Small intestine (tissue), 7 donors: ENCODE measurements at regions not wholly inside any gene's neighbourhood (a gene's known extent, or its start where the extent isn't known, plus 50 kb on each side); places are given as distances from the start of the nearest gene placed in this dataset.
A peak's percentile ranks its signal among the peaks of the same experiment; 100 is the strongest.

ENCODE experiments used
- DNase-seq, 2 donors: peaks; one replicate each; pipeline versions ENCODE4 v3.0.0 to v3.0.0-alpha.2; 2013
- FAIRE-seq: peaks from 2 replicates; lab custom pipeline; 2012; peaks lifted over from hg19 to GRCh38; lab: Jason Lieb, UNC
- H3K27ac ChIP-seq, 3 donors: one replicate each; pipeline ENCODE4 v1.5.1; 2013; ENCODE audit warnings: low read length in 2 of 3, mild to moderate bottlenecking in 2 of 3, control low read depth in 1 of 3, inconsistent platforms in 1 of 3, low read depth in 1 of 3, moderate library complexity in 1 of 3
- H3K27me3 ChIP-seq, 3 donors: one replicate each; pipeline ENCODE4 v1.6.1; 2013; ENCODE audit warnings: low read length in 3 of 3, inconsistent platforms in 1 of 3; ENCODE audit not compliant: control insufficient read depth in 3 of 3, insufficient read depth in 3 of 3
- H3K36me3 ChIP-seq, 3 donors: one replicate each; pipeline ENCODE4 v1.6.1; 2013; ENCODE audit warnings: low read length in 3 of 3, inconsistent platforms in 1 of 3, low read depth in 1 of 3, mild to moderate bottlenecking in 1 of 3, moderate library complexity in 1 of 3; ENCODE audit not compliant: control insufficient read depth in 3 of 3, insufficient read depth in 2 of 3
- H3K4me1 ChIP-seq, 3 donors: one replicate each; pipeline ENCODE4 v1.6.1; 2013; ENCODE audit warnings: low read length in 2 of 3, inconsistent platforms in 1 of 3, low read depth in 1 of 3, mild to moderate bottlenecking in 1 of 3, moderate library complexity in 1 of 3; ENCODE audit not compliant: control insufficient read depth in 3 of 3, insufficient read depth in 2 of 3
- H3K4me3 ChIP-seq, 3 donors: one replicate each; pipeline ENCODE4 v1.5.1; 2013; ENCODE audit warnings: low read length in 3 of 3, control low read depth in 1 of 3, inconsistent platforms in 1 of 3, low read depth in 1 of 3, mild to moderate bottlenecking in 1 of 3, moderate library complexity in 1 of 3
- H3K9me3 ChIP-seq, 2 donors: one replicate each; pipeline ENCODE4 v1.6.1; 2013; ENCODE audit warnings: low read depth in 1 of 2, low read length in 1 of 2; ENCODE audit not compliant: control insufficient read depth in 2 of 2, insufficient read depth in 1 of 2
- WGBS, 3 donors: extraction: QIAGEN DNeasy Blood & Tissue Kit; methylation state at CpG; one replicate each; pipeline ENCODE4 v1.1.7; 2013; 5-methylcytosine and 5-hydroxymethylcytosine counted together
- donor health status: healthy with polysubstance abuse.
- donor health status: control.
- donor health status: control.
- donor health status: Bipolar disorder and iron deficiency.
- donor health status: healthy.

DNA sequence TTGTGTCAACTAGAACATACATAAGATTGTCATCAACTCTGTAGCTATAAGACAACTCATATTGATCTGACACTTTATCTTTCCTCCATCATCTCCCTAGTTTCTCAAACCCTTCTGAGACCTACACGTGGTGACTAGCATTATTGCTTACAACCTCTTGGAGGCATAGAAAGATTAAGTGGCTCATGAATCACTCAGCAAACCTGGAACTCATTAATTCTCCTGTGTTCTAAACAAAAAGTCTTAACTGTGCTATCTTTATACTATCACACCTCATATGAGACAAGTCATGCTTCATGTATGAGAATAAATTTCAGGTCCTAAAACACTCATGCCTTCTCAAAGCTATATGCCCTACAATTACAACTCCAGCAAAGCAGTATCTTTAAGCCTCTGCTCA, 408.6 kb upstream of the SYT1 start:
- H3K9me3 ChIP-seq, result no peaks in the 10 kb centered on the region
- H3K4me1 ChIP-seq, result no peaks in the 10 kb centered on the region
- WGBS, 3 donors, result 54 to 62% (median 56%) methylated on average over 1 of the region's 1 CpG
- DNase-seq (no peak), FAIRE-seq (no peak)
- no peak overlapping the region for H3K27ac ChIP-seq
- H3K4me3 ChIP-seq, result no peak overlapping the region
- H3K27me3 ChIP-seq, result no peaks in the 10 kb centered on the region
- H3K36me3 ChIP-seq, result no peaks in the 10 kb centered on the region

DNA sequence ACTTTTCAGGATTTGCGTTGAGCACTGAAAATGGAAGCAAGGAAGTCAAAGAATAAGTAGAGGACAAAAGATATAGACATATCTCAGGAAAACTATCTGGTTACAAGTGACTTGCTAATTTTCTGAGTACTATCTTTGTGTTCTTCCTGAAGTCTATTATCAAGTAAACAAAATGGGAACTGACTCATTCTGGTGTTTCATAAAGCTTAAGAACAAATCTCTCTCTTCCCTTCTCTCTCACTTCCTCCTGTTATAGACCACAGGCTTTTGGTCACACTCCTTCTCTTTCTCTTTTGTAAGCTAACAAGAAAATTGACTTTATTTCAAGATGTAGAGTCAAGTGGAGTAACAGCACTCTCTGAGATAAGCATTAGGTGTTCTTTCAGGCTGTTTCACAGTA, 406.6 kb upstream of the SYT1 start:
- WGBS, 3 donors, result 94 to 96% (median 94%) methylated on average over 1 of the region's 1 CpG
- Histone ChIP-seq H3K36me3 (no peaks in the 10 kb centered on the region), H3K27me3 (no peaks in the 10 kb centered on the region), H3K27ac (no peak overlapping the region), H3K9me3 (no peaks in the 10 kb centered on the region), H3K4me1 (no peaks in the 10 kb centered on the region), H3K4me3 (no peak overlapping the region)
- FAIRE-seq, result no peak
- no peak for DNase-seq

DNA sequence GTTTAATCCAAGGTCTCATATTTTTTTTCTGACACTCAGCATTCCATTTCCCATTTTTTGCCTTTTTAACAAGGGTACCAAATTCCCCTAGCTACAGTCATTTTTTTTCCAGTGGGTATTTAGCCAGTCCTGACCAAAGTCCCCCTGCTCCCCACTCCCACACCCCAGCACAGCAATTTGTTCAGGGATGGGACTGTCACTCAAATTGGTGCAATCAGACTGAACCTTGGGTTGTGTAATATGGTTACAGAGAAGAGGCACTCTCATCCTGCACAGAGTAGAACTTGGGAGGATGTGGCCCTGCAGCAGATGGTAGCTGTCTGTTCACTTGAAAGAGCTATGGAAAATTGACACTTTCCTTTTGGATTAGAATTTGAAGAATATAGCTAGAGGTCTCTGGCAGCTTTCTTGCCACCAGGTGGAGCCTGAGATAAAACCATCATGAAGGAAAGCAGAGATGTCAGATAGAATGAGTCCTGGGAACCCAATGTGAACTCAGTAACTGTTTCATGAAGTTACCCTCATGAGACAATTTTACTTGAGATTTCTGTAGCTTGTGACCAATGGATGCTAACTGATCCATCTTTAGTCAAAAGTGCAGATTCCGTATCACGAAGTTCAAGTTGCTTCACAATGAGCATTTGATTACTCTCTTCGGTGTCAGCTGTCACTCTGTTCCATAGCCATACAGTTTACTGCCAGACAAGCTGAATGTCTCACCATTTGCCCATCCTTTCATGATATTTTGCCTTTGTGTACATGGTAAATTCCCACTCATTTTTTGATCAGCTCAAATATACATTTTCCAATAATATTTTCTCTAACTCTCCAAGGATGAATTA, 394.0 kb upstream of the SYT1 start:
- Histone ChIP-seq H3K27ac (no peak overlapping the region), H3K4me3 (no peak overlapping the region), H3K27me3 (no peaks in the 10 kb centered on the region), H3K36me3 (no peaks in the 10 kb centered on the region), H3K9me3 (no peaks in the 10 kb centered on the region), H3K4me1 (no peaks in the 10 kb centered on the region)
- FAIRE-seq, result no peak
- DNase-seq, result peak; percentile 17 to 32
- WGBS, 3 donors, result 85 to 88% (median 86%) methylated on average over 3 of the region's 3 CpGs

DNA sequence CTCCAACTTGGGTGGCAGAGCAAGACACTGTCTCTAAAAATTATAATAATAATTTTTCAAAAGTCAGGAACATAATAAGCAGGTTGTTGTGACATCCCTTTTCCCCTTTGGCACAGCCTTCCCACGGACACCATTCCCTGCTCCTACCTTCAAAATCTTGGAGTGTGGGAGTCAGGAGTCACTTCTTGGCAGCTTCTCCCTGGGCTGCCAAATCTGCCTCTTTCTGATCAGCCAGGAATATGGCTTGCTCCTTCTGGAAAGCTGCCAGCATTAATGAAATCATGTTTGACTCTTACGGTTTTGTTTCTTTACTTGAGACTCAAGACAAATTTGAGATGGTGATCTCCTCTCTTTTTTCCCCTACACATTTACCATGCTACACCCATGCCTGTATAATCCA, 391.4 kb upstream of the SYT1 start:
- Histone ChIP-seq H3K27me3 (no peaks in the 10 kb centered on the region), H3K4me1 (no peaks in the 10 kb centered on the region), H3K27ac (no peak overlapping the region), H3K36me3 (no peaks in the 10 kb centered on the region), H3K4me3 (no peak overlapping the region), H3K9me3 (no peaks in the 10 kb centered on the region)
- FAIRE-seq (no peak), DNase-seq (no peak)
- WGBS, 3 donors, result 27 to 52% (median 35%) methylated on average over 2 of the region's 2 CpGs

DNA sequence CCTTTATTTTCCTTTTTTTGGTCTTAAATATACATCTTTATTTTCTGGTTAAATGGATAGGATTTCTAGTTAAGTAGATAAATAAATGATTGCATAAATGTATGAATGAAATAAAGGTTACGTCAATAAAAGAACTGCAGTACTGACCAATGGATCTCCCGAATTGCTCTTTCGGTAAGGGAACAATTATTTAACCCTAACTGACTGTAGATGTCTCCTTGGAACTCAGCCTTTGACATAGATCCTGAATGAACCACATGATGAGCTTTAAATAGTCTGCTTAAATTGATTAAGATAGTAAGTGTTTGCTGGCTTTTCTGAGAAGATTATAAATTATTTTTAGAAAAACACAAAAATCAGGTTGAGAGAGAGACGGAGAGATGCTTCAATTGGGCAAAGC, 391.0 kb upstream of the SYT1 start:
- no peaks in the 10 kb centered on the region for H3K4me1 ChIP-seq
- WGBS, 3 donors, result 78 to 84% (median 83%) methylated on average over 4 of the region's 4 CpGs
- no peak overlapping the region for H3K4me3 ChIP-seq
- no peaks in the 10 kb centered on the region for H3K36me3 ChIP-seq
- H3K9me3 ChIP-seq, result no peaks in the 10 kb centered on the region
- FAIRE-seq, result no peak
- H3K27ac ChIP-seq, result no peak overlapping the region
- H3K27me3 ChIP-seq, result no peaks in the 10 kb centered on the region
- DNase-seq, result no peak

DNA sequence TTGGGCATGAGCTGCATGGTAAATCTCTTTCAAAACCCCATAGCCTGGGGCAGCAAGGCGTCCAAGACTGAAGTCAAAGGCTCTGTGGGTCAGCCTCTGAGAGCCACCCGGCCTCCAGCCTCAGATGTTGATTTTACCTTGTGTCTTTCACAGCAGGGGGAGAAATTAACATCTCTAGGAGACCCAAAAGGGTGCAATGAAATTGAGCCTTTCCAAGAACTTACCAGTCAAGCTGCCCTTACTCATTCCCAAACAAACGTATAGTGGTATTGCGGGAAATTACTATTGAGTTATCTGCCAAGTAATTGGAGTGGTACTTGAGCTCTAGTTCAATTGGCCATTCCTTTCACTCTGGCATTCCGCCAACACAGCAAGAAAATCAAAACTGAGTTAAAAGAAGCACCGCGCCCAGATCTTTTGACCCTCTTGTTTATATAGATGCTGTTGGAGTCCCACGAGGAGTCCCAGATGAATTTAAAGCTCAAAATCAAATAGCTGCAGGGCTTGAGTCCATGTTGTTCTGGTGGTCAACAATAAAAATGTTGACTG, 380.7 kb upstream of the SYT1 start:
- no peaks in the 10 kb centered on the region for H3K36me3 ChIP-seq
- DNase-seq (no peak), FAIRE-seq (no peak)
- no peaks in the 10 kb centered on the region for H3K27me3 ChIP-seq
- H3K4me1 ChIP-seq, result no peaks in the 10 kb centered on the region
- no peaks in the 10 kb centered on the region for H3K9me3 ChIP-seq
- no peak overlapping the region for H3K4me3 ChIP-seq
- WGBS, 3 donors, result 65 to 76% (median 72%) methylated on average over 8 of the region's 8 CpGs
- H3K27ac ChIP-seq, result no peak overlapping the region

DNA sequence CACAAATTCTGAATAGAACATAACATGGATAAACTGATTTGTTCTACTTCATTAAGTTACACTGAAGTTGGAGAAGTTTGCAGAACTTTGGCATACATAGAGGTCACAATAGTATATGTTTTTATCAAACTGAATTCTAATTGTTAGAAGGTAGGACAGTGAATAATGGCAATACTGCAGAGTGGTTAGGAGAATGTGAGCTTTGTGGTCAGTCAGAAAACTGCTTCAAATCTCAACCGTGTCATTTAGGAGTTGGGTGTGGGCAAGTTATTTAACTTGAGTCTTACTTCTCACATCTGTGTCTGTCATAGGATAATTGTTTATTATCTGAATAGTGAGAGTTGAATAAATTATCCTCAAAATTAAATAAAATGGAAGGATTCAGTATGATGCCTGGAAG, 374.6 kb upstream of the SYT1 start:
- DNase-seq, result no peak
- Histone ChIP-seq H3K9me3 (no peaks in the 10 kb centered on the region), H3K27ac (no peak overlapping the region), H3K27me3 (no peaks in the 10 kb centered on the region), H3K36me3 (no peaks in the 10 kb centered on the region), H3K4me1 (no peaks in the 10 kb centered on the region), H3K4me3 (no peak overlapping the region)
- 38 to 53% (median 41%) methylated on average over 1 of the region's 1 CpG for WGBS, 3 donors
- FAIRE-seq, result no peak

DNA sequence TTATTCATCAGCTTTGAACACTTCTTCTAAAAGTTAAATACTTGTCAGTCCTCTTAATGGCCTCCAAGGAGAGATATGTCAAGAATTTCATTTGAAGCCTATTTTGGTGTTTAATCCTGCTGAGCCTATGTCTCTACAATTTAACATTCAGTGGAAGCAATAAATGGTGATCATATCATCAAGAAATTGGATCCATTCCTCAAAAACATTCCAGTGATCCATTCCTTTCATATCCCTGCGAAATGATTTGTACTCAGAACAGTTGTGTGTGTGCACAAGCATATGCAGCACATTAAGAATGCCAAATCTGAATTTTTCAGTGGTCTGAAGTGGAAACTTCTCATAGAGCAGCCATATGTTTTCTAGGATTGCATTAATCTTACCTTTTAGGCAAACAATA, 373.7 kb upstream of the SYT1 start:
- WGBS, 3 donors, result 47 to 71% (median 51%) methylated on average over 1 of the region's 1 CpG
- DNase-seq (no peak), FAIRE-seq (no peak)
- no peak overlapping the region for H3K27ac ChIP-seq
- H3K4me1 ChIP-seq, result no peaks in the 10 kb centered on the region
- no peak overlapping the region for H3K4me3 ChIP-seq
- no peaks in the 10 kb centered on the region for H3K36me3 ChIP-seq
- no peaks in the 10 kb centered on the region for H3K27me3 ChIP-seq
- no peaks in the 10 kb centered on the region for H3K9me3 ChIP-seq
